ENCODE measurements at regions not wholly inside any gene's neighbourhood (a gene's known extent, or its start where the extent isn't known, plus 50 kb on each side); places are given as distances from the start of the nearest gene placed in this dataset.

- Histone ChIP-seq H3K27ac (ENCODE audit: low read length) (no peak overlapping the region), H3F3A (ENCODE audit: insufficient read depth, low read length, poor library complexity, severe bottlenecking) (no peaks in the 10 kb centered on the region), H3K9ac (ENCODE audit: low read length) (no peak overlapping the region), H4K20me1 (ENCODE audit: insufficient read depth) (no peaks in the 10 kb centered on the region), H2AFZ (ENCODE audit: low read depth, low read length) (no peak overlapping the region), H3K9me3 (ENCODE audit: low read length) (no peaks in the 10 kb centered on the region), H3K9me2 (ENCODE audit: insufficient read depth, low read length) (no peaks in the 10 kb centered on the region), H3K27me3 (ENCODE audit: insufficient read depth, low read depth, low read length) (no peaks in the 10 kb centered on the region), H3K36me3 (ENCODE audit: insufficient read depth, low read length) (no peaks in the 10 kb centered on the region), H3K4me3 (ENCODE audit: low read length) (no peak overlapping the region), H3K79me2 (replicated peaks; ENCODE audit: insufficient read depth, low read length) (no peaks in the 10 kb centered on the region), H3K4me2 (ENCODE audit: low read length) (no peak overlapping the region)
- TF ChIP-seq TAF1 (IDR thresholded peaks at IDR 0.05; ENCODE audit: low read depth) (no peak), CTCF (IDR thresholded peaks at IDR 0.05; ENCODE audit: poor library complexity, severe bottlenecking) (no peak), MXI1 (conservative IDR thresholded peaks at IDR 0.05; ENCODE audit: poor library complexity, severe bottlenecking) (no peak), SMC3 (conservative IDR thresholded peaks at IDR 0.05; ENCODE audit: poor library complexity) (no peak), RAD21 (conservative IDR thresholded peaks at IDR 0.05) (no peak), REST (IDR thresholded peaks at IDR 0.05; ENCODE audit: borderline replicate concordance) (no peak), EZH2 (IDR thresholded peaks at IDR 0.05; ENCODE audit: borderline replicate concordance, insufficient read depth, low read length, poor library complexity, severe bottlenecking) (no peak), POLR2AphosphoS5 (IDR thresholded peaks at IDR 0.05) (no peak), EP300 (conservative IDR thresholded peaks at IDR 0.05; ENCODE audit: poor library complexity, severe bottlenecking) (no peak)
Measured at GRCh38 chr15:35701402-35702046, 155.6 kb upstream of the DPH6 start.

- no peak overlapping the region for H3K9ac ChIP-seq (ENCODE audit: low read length)
Measured at GRCh38 chr15:35702946-35703495, 157.1 kb upstream of the DPH6 start.

More at GRCh38 chr15:35702946-35703495, 157.1 kb upstream of the DPH6 start:
- H3K4me3 ChIP-seq (ENCODE audit: low read length) = no peak overlapping the region
- no peaks in the 10 kb centered on the region for H3K9me2 ChIP-seq (ENCODE audit: insufficient read depth, low read length)
- H3K4me2 ChIP-seq (ENCODE audit: low read length) = no peak overlapping the region
- no peaks in the 10 kb centered on the region for H3K79me2 ChIP-seq (replicated peaks; ENCODE audit: insufficient read depth, low read length)
- TF ChIP-seq POLR2AphosphoS5 (IDR thresholded peaks at IDR 0.05) (no peak), MXI1 (conservative IDR thresholded peaks at IDR 0.05; ENCODE audit: poor library complexity, severe bottlenecking) (no peak), CTCF (IDR thresholded peaks at IDR 0.05; ENCODE audit: poor library complexity, severe bottlenecking) (no peak), EP300 (conservative IDR thresholded peaks at IDR 0.05; ENCODE audit: poor library complexity, severe bottlenecking) (no peak), REST (IDR thresholded peaks at IDR 0.05; ENCODE audit: borderline replicate concordance) (no peak), EZH2 (IDR thresholded peaks at IDR 0.05; ENCODE audit: borderline replicate concordance, insufficient read depth, low read length, poor library complexity, severe bottlenecking) (no peak), SMC3 (conservative IDR thresholded peaks at IDR 0.05; ENCODE audit: poor library complexity) (no peak), RAD21 (conservative IDR thresholded peaks at IDR 0.05) (no peak), TAF1 (IDR thresholded peaks at IDR 0.05; ENCODE audit: low read depth) (no peak)
- H3F3A ChIP-seq (ENCODE audit: insufficient read depth, low read length, poor library complexity, severe bottlenecking) = no peaks in the 10 kb centered on the region
- H3K27ac ChIP-seq (ENCODE audit: low read length) = no peak overlapping the region
- H3K36me3 ChIP-seq (ENCODE audit: insufficient read depth, low read length) = no peaks in the 10 kb centered on the region
- H3K27me3 ChIP-seq (ENCODE audit: insufficient read depth, low read depth, low read length) = no peaks in the 10 kb centered on the region
- no peak overlapping the region for H2AFZ ChIP-seq (ENCODE audit: low read depth, low read length)
- H4K20me1 ChIP-seq (ENCODE audit: insufficient read depth) = no peaks in the 10 kb centered on the region
- H3K9me3 ChIP-seq (ENCODE audit: low read length) = no peaks in the 10 kb centered on the region

All from neural cell (in vitro differentiated cells).